ENCODE measurements at regions not wholly inside any gene's neighbourhood (a gene's known extent, or its start where the extent isn't known, plus 50 kb on each side); places are given as distances from the start of the nearest gene placed in this dataset.

GRCh38 chr4:20195071-20195885, 56.4 kb upstream of the SLIT2 start:
- no peak for TF ChIP-seq ZNF565 (CRISPR knock-in tag; conservative IDR thresholded peaks at IDR 0.05; ENCODE audit: low read depth)
- TF ChIP-seq BACH2 (CRISPR knock-in tag; IDR thresholded peaks at IDR 0.05; ENCODE audit: borderline replicate concordance): no peak
- TF ChIP-seq, protein P1, sequence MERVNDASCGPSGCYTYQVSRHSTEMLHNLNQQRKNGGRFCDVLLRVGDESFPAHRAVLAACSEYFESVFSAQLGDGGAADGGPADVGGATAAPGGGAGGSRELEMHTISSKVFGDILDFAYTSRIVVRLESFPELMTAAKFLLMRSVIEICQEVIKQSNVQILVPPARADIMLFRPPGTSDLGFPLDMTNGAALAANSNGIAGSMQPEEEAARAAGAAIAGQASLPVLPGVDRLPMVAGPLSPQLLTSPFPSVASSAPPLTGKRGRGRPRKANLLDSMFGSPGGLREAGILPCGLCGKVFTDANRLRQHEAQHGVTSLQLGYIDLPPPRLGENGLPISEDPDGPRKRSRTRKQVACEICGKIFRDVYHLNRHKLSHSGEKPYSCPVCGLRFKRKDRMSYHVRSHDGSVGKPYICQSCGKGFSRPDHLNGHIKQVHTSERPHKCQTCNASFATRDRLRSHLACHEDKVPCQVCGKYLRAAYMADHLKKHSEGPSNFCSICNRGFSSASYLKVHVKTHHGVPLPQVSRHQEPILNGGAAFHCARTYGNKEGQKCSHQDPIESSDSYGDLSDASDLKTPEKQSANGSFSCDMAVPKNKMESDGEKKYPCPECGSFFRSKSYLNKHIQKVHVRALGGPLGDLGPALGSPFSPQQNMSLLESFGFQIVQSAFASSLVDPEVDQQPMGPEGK (CRISPR knock-in tag; IDR thresholded peaks at IDR 0.05; ENCODE audit: borderline replicate concordance): no peak
- TF ChIP-seq ZFP3 (CRISPR knock-in tag; IDR thresholded peaks at IDR 0.05): no peak

All from SK-N-SH treated with all-trans-retinoic acid at 6 μM for 48 hours (cell line).